Glutamatergic neuron (in vitro differentiated cells): ENCODE measurements at regions not wholly inside any gene's neighbourhood (a gene's known extent, or its start where the extent isn't known, plus 50 kb on each side); places are given as distances from the start of the nearest gene placed in this dataset.

Experiments used
- DNase-seq: peaks from one replicate; pipeline ENCODE4 v3.0.0; 2022
- H3K27ac Mint-ChIP-seq: one replicate; pipeline ENCODE4 v1.8.0; 2020; ENCODE audit warnings: mild to moderate bottlenecking, mixed read lengths, inconsistent platforms; ENCODE audit not compliant: unreplicated experiment
- H3K27me3 Mint-ChIP-seq: one replicate; pipeline ENCODE4 v1.8.0; 2020; ENCODE audit warnings: mild to moderate bottlenecking, moderate library complexity, mixed read lengths, inconsistent platforms; ENCODE audit not compliant: unreplicated experiment
- H3K36me3 Mint-ChIP-seq: one replicate; pipeline ENCODE4 v1.8.0; 2020; ENCODE audit warnings: mild to moderate bottlenecking, mixed read lengths, inconsistent platforms; ENCODE audit not compliant: unreplicated experiment
- H3K4me1 Mint-ChIP-seq: one replicate; pipeline ENCODE4 v1.8.0; 2020; ENCODE audit warnings: mild to moderate bottlenecking, low read depth, mixed read lengths, inconsistent platforms; ENCODE audit not compliant: unreplicated experiment
- H3K4me3 Mint-ChIP-seq: one replicate; pipeline ENCODE4 v1.8.0; 2020; ENCODE audit warnings: mild to moderate bottlenecking, mixed read lengths, inconsistent platforms; ENCODE audit not compliant: unreplicated experiment
- H3K9me3 Mint-ChIP-seq: one replicate; pipeline ENCODE4 v1.8.0; 2020; ENCODE audit warnings: mild to moderate bottlenecking, moderate library complexity, mixed read lengths, inconsistent platforms; ENCODE audit not compliant: unreplicated experiment
- CTCF ChIP-seq: fragments of 200-600 bp; sonication (generic); IDR thresholded peaks from one replicate; pipeline ENCODE4 v1.5.0; 2021; ENCODE audit not compliant: partially characterized antibody, unreplicated experiment

GRCh38 chr18:54765636-54766375 lies 62.5 kb upstream of the RAB27B start:
- H3K4me1 Mint-ChIP-seq, result no peaks in the 10 kb centered on the region
- no peaks in the 10 kb centered on the region for H3K27me3 Mint-ChIP-seq
- no peak overlapping the region for H3K4me3 Mint-ChIP-seq
- no peaks in the 10 kb centered on the region for H3K9me3 Mint-ChIP-seq
- no peak for DNase-seq
- no peak overlapping the region for H3K27ac Mint-ChIP-seq
- TF ChIP-seq CTCF, result no peak
- H3K36me3 Mint-ChIP-seq, result no peaks in the 10 kb centered on the region

GRCh38 chr18:54766634-54767033 lies 61.6 kb upstream of the RAB27B start:
- Mint-ChIP-seq H3K27ac (no peak overlapping the region), H3K27me3 (no peaks in the 10 kb centered on the region), H3K4me3 (no peak overlapping the region), H3K9me3 (no peaks in the 10 kb centered on the region), H3K36me3 (no peaks in the 10 kb centered on the region), H3K4me1 (no peaks in the 10 kb centered on the region)
- no peak for TF ChIP-seq CTCF
- DNase-seq, result no peak

- no peaks in the 10 kb centered on the region for H3K9me3 Mint-ChIP-seq
- no peaks in the 10 kb centered on the region for H3K36me3 Mint-ChIP-seq
- TF ChIP-seq CTCF, result no peak
- no peak for DNase-seq
- H3K27ac Mint-ChIP-seq, result no peak overlapping the region
- no peaks in the 10 kb centered on the region for H3K27me3 Mint-ChIP-seq
- H3K4me3 Mint-ChIP-seq, result no peak overlapping the region
- no peaks in the 10 kb centered on the region for H3K4me1 Mint-ChIP-seq
Observed at GRCh38 chr18:54767098-54767497, 61.2 kb upstream of the RAB27B start.

GRCh38 chr18:54769526-54770464 lies 58.5 kb upstream of the RAB27B start:
- Mint-ChIP-seq H3K36me3 (no peaks in the 10 kb centered on the region), H3K27me3 (no peaks in the 10 kb centered on the region)

More at GRCh38 chr18:54769526-54770464, 58.5 kb upstream of the RAB27B start:
- no peak for DNase-seq
- Mint-ChIP-seq H3K4me3 (no peak overlapping the region), H3K4me1 (no peaks in the 10 kb centered on the region), H3K27ac (no peak overlapping the region), H3K9me3 (no peaks in the 10 kb centered on the region)
- TF ChIP-seq CTCF, result no peak
